H1 (cell line): ENCODE measurements at regions not wholly inside any gene's neighbourhood (a gene's known extent, or its start where the extent isn't known, plus 50 kb on each side); places are given as distances from the start of the nearest gene placed in this dataset.

Experiments
- CTCF ChIA-PET: fragments of 300-600 bp; sonication (Branson Sonifier 250); formaldehyde crosslinking; loops from one replicate; lab custom pipeline; 2021; ENCODE audit not compliant: partially characterized antibody; lab: Charles Lee
- POLR2A ChIA-PET: fragments of 300-600 bp; sonication (Branson Sonifier 250); formaldehyde crosslinking; loops from one replicate; lab custom pipeline; 2021; ENCODE audit warnings: inconsistent platforms; ENCODE audit not compliant: partially characterized antibody; lab: Charles Lee
- DNase-seq, 2 experiments: peaks; one replicate each; pipeline versions ENCODE4 v3.0.0 to v3.0.0-alpha.2; 2010 to 2022; ENCODE audit warnings: low spot score in 2 of 2, low read depth in 1 of 2, mixed read lengths in 1 of 2
- FAIRE-seq: peaks from 2 replicates; lab custom pipeline; 2011; peaks lifted over from hg19 to GRCh38; lab: Jason Lieb, UNC
- H2AFZ ChIP-seq: 2 replicates; pipeline ENCODE4 v1.8.1; 2012; ENCODE audit warnings: low read length, inconsistent platforms
- H2AK5ac ChIP-seq: 2 replicates; pipeline ENCODE4 v1.6.1; 2013; ENCODE audit warnings: low read depth, low read length
- H2BK120ac ChIP-seq: replicated peaks from 2 replicates; pipeline ENCODE3; 2013; ENCODE audit warnings: low read depth, low read length, inconsistent platforms
- H2BK12ac ChIP-seq: 2 replicates; pipeline ENCODE4 v1.6.1; 2013; ENCODE audit warnings: low read depth, low read length
- H2BK15ac ChIP-seq: 2 replicates; pipeline ENCODE4 v1.6.1; 2013; ENCODE audit warnings: low read length
- H2BK20ac ChIP-seq: 2 replicates; pipeline ENCODE4 v1.6.1; 2013; ENCODE audit warnings: low read length
- H2BK5ac ChIP-seq: 2 replicates; pipeline ENCODE4 v1.6.1; 2013; ENCODE audit warnings: low read depth, low read length
- H3K14ac ChIP-seq: 2 replicates; pipeline ENCODE4 v1.6.1; 2013; ENCODE audit warnings: inconsistent platforms; ENCODE audit not compliant: insufficient read length
- H3K18ac ChIP-seq: 2 replicates; pipeline ENCODE4 v1.6.1; 2013; ENCODE audit warnings: low read length; ENCODE audit errors: extremely low read depth
- H3K23ac ChIP-seq: 2 replicates; pipeline ENCODE4 v1.6.1; 2013; ENCODE audit warnings: inconsistent platforms; ENCODE audit not compliant: insufficient read length
- H3K23me2 ChIP-seq: 2 replicates; pipeline ENCODE4 v1.6.1; 2013; ENCODE audit warnings: low read depth, low read length
- H3K27ac ChIP-seq: 2 replicates; pipeline ENCODE4 v1.6.1; 2011; ENCODE audit warnings: low read depth, low read length, inconsistent platforms
- H3K27me3 ChIP-seq, 4 experiments: replicated peaks in 1 of 4; 1 replicate in 1 of 4; 2 replicates in 3 of 4; pipeline versions ENCODE4 v1.6.1 to v1.8.1; 2011 to 2013; ENCODE audit warnings: low read length in 3 of 4, mild to moderate bottlenecking in 3 of 4, inconsistent platforms in 2 of 4, mixed read lengths in 2 of 4, moderate library complexity in 1 of 4; ENCODE audit not compliant: control insufficient read depth in 3 of 4, insufficient read depth in 3 of 4; ENCODE audit errors: extremely low read depth in 1 of 4
- H3K36me3 ChIP-seq, 4 experiments: 2 replicates each; pipeline versions ENCODE4 v1.6.1 to v1.8.1; 2011 to 2013; ENCODE audit warnings: mild to moderate bottlenecking in 4 of 4, low read length in 3 of 4, moderate library complexity in 2 of 4, control low read depth in 1 of 4, inconsistent platforms in 1 of 4; ENCODE audit not compliant: insufficient read depth in 4 of 4, control insufficient read depth in 2 of 4
- H3K4ac ChIP-seq: replicated peaks from 2 replicates; pipeline ENCODE3; 2013; ENCODE audit warnings: low read length, low read depth, mixed read lengths, inconsistent platforms; ENCODE audit not compliant: insufficient read length
- H3K4me1 ChIP-seq, 4 experiments: replicated peaks in 1 of 4; 1 replicate in 1 of 4; 2 replicates in 3 of 4; pipeline versions ENCODE4 v1.6.1 to v1.8.1; 2011 to 2013; ENCODE audit warnings: low read length in 3 of 4, inconsistent platforms in 2 of 4, mixed read lengths in 1 of 4; ENCODE audit not compliant: insufficient read depth in 4 of 4, control insufficient read depth in 3 of 4
- H3K4me2 ChIP-seq, 2 experiments: 2 replicates each; pipeline versions ENCODE4 v1.6.1 to v1.8.1; 2011 to 2013; ENCODE audit warnings: low read depth in 2 of 2, low read length in 2 of 2, control low read depth in 1 of 2, inconsistent platforms in 1 of 2, mild to moderate bottlenecking in 1 of 2; ENCODE audit not compliant: insufficient read depth in 1 of 2
- H3K4me3 ChIP-seq, 4 experiments: fragments of 200-600, 300-600 bp in 1 of 4; sonication (generic), shearing (Covaris generic), sonication (Bioruptor Twin) in 1 of 4; 2 replicates each; pipeline versions ENCODE4 v1.5.1 to v1.8.1; 2011 to 2016; ENCODE audit warnings: low read length in 4 of 4, low read depth in 3 of 4, control low read depth in 2 of 4, inconsistent platforms in 2 of 4, mild to moderate bottlenecking in 2 of 4, mixed read lengths in 1 of 4, moderate library complexity in 1 of 4; ENCODE audit not compliant: insufficient read depth in 2 of 4; ENCODE audit errors: extremely low read depth in 1 of 4
- H3K56ac ChIP-seq: replicated peaks from 2 replicates; pipeline ENCODE3; 2013; ENCODE audit warnings: low read depth, mild to moderate bottlenecking, mixed read lengths, low read length, inconsistent platforms; ENCODE audit not compliant: insufficient read length
- H3K79me1 ChIP-seq: 2 replicates; pipeline ENCODE4 v1.6.1; 2013; ENCODE audit warnings: low read depth, low read length, control low read depth
- H3K79me2 ChIP-seq, 2 experiments: 2 replicates each; pipeline versions ENCODE4 v1.6.1 to v1.8.1; 2012 to 2013; ENCODE audit warnings: low read length in 2 of 2, mild to moderate bottlenecking in 2 of 2, inconsistent platforms in 1 of 2; ENCODE audit not compliant: insufficient read depth in 2 of 2, control insufficient read depth in 1 of 2
- H3K9ac ChIP-seq, 4 experiments: replicated peaks in 1 of 4; 1 replicate in 1 of 4; 2 replicates in 3 of 4; pipeline versions ENCODE4 v1.6.1 to v1.8.1; 2011 to 2013; ENCODE audit warnings: low read depth in 3 of 4, low read length in 3 of 4, control low read depth in 2 of 4, mild to moderate bottlenecking in 2 of 4, moderate library complexity in 2 of 4, inconsistent platforms in 1 of 4; ENCODE audit errors: extremely low read depth in 1 of 4
- H3K9me3 ChIP-seq, 2 experiments: 2 replicates each; pipeline versions ENCODE4 v1.6.1 to v1.8.1; 2012 to 2013; ENCODE audit warnings: mild to moderate bottlenecking in 2 of 2, moderate library complexity in 2 of 2, control low read depth in 1 of 2, inconsistent platforms in 1 of 2, low read depth in 1 of 2, low read length in 1 of 2, mixed read lengths in 1 of 2; ENCODE audit not compliant: insufficient read depth in 2 of 2
- H4K20me1 ChIP-seq, 2 experiments: replicated peaks in 1 of 2; 2 replicates each; pipeline versions ENCODE3 to v1.8.1; 2011 to 2013; ENCODE audit warnings: inconsistent platforms in 2 of 2, low read length in 2 of 2, mild to moderate bottlenecking in 1 of 2; ENCODE audit not compliant: insufficient read depth in 2 of 2, control insufficient read depth in 1 of 2
- H4K5ac ChIP-seq: 2 replicates; pipeline ENCODE4 v1.6.1; 2013; ENCODE audit warnings: low read length, low read depth, mixed read lengths, inconsistent platforms; ENCODE audit not compliant: insufficient read length
- H4K8ac ChIP-seq: 2 replicates; pipeline ENCODE4 v1.8.0; 2013; ENCODE audit warnings: mild to moderate bottlenecking, moderate library complexity, low read length, inconsistent platforms; ENCODE audit not compliant: insufficient read depth; ENCODE audit errors: extremely low read depth
- H4K91ac ChIP-seq: replicated peaks from 2 replicates; pipeline ENCODE3; 2013; ENCODE audit warnings: low read length, mixed read lengths, inconsistent platforms; ENCODE audit not compliant: insufficient read length
- BACH1 ChIP-seq: IDR thresholded peaks from 2 replicates; pipeline ENCODE4 v1.6.1; 2012; ENCODE audit warnings: low read length, improper control_type of control experiment
- CBX5 ChIP-seq: fragments of 300-800, 300-1000 bp; sonication (generic); IDR thresholded peaks from 2 replicates; pipeline ENCODE4 v1.7.1; 2016; ENCODE audit warnings: antibody characterized with exemption, low read length, low read depth
- GABPA ChIP-seq: IDR thresholded peaks from 2 replicates; pipeline ENCODE4 v1.6.1; 2011; ENCODE audit warnings: mild to moderate bottlenecking, low read length, moderate library complexity, borderline replicate concordance; ENCODE audit not compliant: insufficient read depth
- WGBS, 2 experiments: shearing (Covaris generic) in 1 of 2; methylation state at CpG; one replicate each; pipeline versions ENCODE4 v1.1.6 to v1.1.7; 2013 to 2015; ENCODE audit warnings: low lambda C conversion rate in 2 of 2, mixed read lengths in 2 of 2, inconsistent platforms in 1 of 2, low coverage in 1 of 2, missing lambda C conversion rate in 1 of 2; ENCODE audit not compliant: insufficient replicate concordance in 2 of 2, insufficient coverage in 1 of 2, insufficient read length in 1 of 2; ENCODE audit errors: extremely low coverage in 1 of 2, missing lambda C conversion rate in 1 of 2; 5-methylcytosine and 5-hydroxymethylcytosine counted together

- Histone ChIP-seq H4K20me1 (no peaks in the 10 kb centered on the region), H3K36me3 (no peaks in the 10 kb centered on the region), H4K8ac (no peak overlapping the region), H4K5ac (no peak overlapping the region), H3K9ac (no peak overlapping the region), H3K9me3 (no peaks in the 10 kb centered on the region), H3K79me2 (no peaks in the 10 kb centered on the region), H2AFZ (no peak overlapping the region), H2BK12ac (no peak overlapping the region), H2BK20ac (no peak overlapping the region), H3K23ac (no peak overlapping the region), H3K4ac (no peak overlapping the region), H3K27me3 (no peaks in the 10 kb centered on the region), H4K91ac (no peak overlapping the region), H3K23me2 (no peaks in the 10 kb centered on the region), H3K56ac (no peak overlapping the region), H3K18ac (no peak overlapping the region), H3K27ac (no peak overlapping the region), H3K79me1 (no peaks in the 10 kb centered on the region), H3K4me1 (no peaks in the 10 kb centered on the region), H2AK5ac (no peak overlapping the region), H3K4me2 (no peak overlapping the region), H3K14ac (no peak overlapping the region), H2BK5ac (no peak overlapping the region), H3K4me3 (no peak overlapping the region), H2BK15ac (no peak overlapping the region), H2BK120ac (no peak overlapping the region)
- no peak for TF ChIP-seq CBX5
- TF ChIP-seq GABPA = no peak
- TF ChIP-seq BACH1 = no peak
- ChIA-PET POLR2A (no interaction called here), CTCF (interaction anchor here (1.0 to 2.5 kb wide), 7 partner anchors 12 to 67 kb away, joined by 3 to 16 read pairs (median 4); no protein-coding TSS in a partner anchor)
- FAIRE-seq (no peak), DNase-seq (no peak)
- WGBS, 2 experiments = 91% methylated on average over 3 of the region's 3 CpGs; no CpG with 5 or more reads in 1 of the 2 experiments
Observed at GRCh38 chr18:45342653-45343052, 272.6 kb upstream of the SLC14A2 start.
